ENCODE measurements at regions not wholly inside any gene's neighbourhood (a gene's known extent, or its start where the extent isn't known, plus 50 kb on each side); places are given as distances from the start of the nearest gene placed in this dataset.

GRCh38 chr7:46979439-46979838, 602.5 kb downstream of the TNS3 start:
- TF ChIP-seq CTCF (IDR thresholded peaks at IDR 0.05; ENCODE audit: low read depth, low read length, missing input control) (no peak), EGR1 (IDR thresholded peaks at IDR 0.05; ENCODE audit: low read depth in 2 of 2) (no peak), ATF3 (IDR thresholded peaks at IDR 0.05) (no peak), SP1 (IDR thresholded peaks at IDR 0.05) (no peak), TAF1 (conservative IDR thresholded peaks at IDR 0.05) (no peak), REST (IDR thresholded peaks at IDR 0.05) (no peak), HNF4A (conservative IDR thresholded peaks at IDR 0.05) (no peak), JUND (IDR thresholded peaks at IDR 0.05) (no peak)
- no peaks in the 10 kb centered on the region for H3K27me3 ChIP-seq (ENCODE audit: control insufficient read depth in 4 of 4, insufficient read depth in 4 of 4, low read length in 3 of 4)
- H3K27ac ChIP-seq (ENCODE audit: low read depth in 1 of 2, low read length in 2 of 2), result no peak overlapping the region
- no peaks in the 10 kb centered on the region for H3K9me3 ChIP-seq (ENCODE audit: control insufficient read depth in 4 of 4, low read length in 3 of 4)
- H3K4me1 ChIP-seq (ENCODE audit: control insufficient read depth in 4 of 4, insufficient read depth in 4 of 4, low read length in 3 of 4), result no peaks in the 10 kb centered on the region
- 95% methylated on average over 1 of the region's 1 CpG for whole genome bisulfite sequencing
- no peak overlapping the region for H3K4me3 ChIP-seq (ENCODE audit: low read depth in 1 of 3, low read length in 3 of 3)
- no peak for DNase-seq (ENCODE audit: low spot score)
- H3K36me3 ChIP-seq (ENCODE audit: control insufficient read depth in 4 of 4, insufficient read depth in 3 of 4, low read depth in 1 of 4, low read length in 3 of 4), result no peaks in the 10 kb centered on the region
- H3K9ac ChIP-seq (ENCODE audit: low read depth in 1 of 2, low read length in 2 of 2), result no peak overlapping the region

GRCh38 chr7:46975493-46975892, 606.4 kb downstream of the TNS3 start:
- TF ChIP-seq ATF3 (IDR thresholded peaks at IDR 0.05) (no peak), CTCF (IDR thresholded peaks at IDR 0.05; ENCODE audit: low read depth, low read length, missing input control) (no peak), JUND (IDR thresholded peaks at IDR 0.05) (no peak), GABPA (IDR thresholded peaks at IDR 0.05 in 1 of 2, conservative IDR thresholded peaks at IDR 0.05 in 1 of 2) (no peak), REST (IDR thresholded peaks at IDR 0.05) (no peak), TAF1 (conservative IDR thresholded peaks at IDR 0.05) (no peak), HNF4G (IDR thresholded peaks at IDR 0.05) (no peak)
- H3K4me3 ChIP-seq (ENCODE audit: low read depth in 1 of 3, low read length in 3 of 3), result no peak overlapping the region
- no peaks in the 10 kb centered on the region for H3K36me3 ChIP-seq (ENCODE audit: control insufficient read depth in 4 of 4, insufficient read depth in 3 of 4, low read depth in 1 of 4, low read length in 3 of 4)
- DNase-seq (ENCODE audit: low spot score), result no peak
- H3K9ac ChIP-seq (ENCODE audit: low read depth in 1 of 2, low read length in 2 of 2), result no peak overlapping the region
- WGBS, result 92% methylated on average over 2 of the region's 2 CpGs
- H3K9me3 ChIP-seq (ENCODE audit: control insufficient read depth in 4 of 4, low read length in 3 of 4), result no peaks in the 10 kb centered on the region
- H3K27ac ChIP-seq (ENCODE audit: low read depth in 1 of 2, low read length in 2 of 2), result no peak overlapping the region
- H3K4me1 ChIP-seq (ENCODE audit: control insufficient read depth in 4 of 4, insufficient read depth in 4 of 4, low read length in 3 of 4), result no peaks in the 10 kb centered on the region
- H3K27me3 ChIP-seq (ENCODE audit: control insufficient read depth in 4 of 4, insufficient read depth in 4 of 4, low read length in 3 of 4), result no peaks in the 10 kb centered on the region

All from liver (tissue), 8 donors.